OCI-LY1 (cell line): ENCODE measurements at regions not wholly inside any gene's neighbourhood (a gene's known extent, or its start where the extent isn't known, plus 50 kb on each side); places are given as distances from the start of the nearest gene placed in this dataset.

ENCODE experiments used
- H2AFZ ChIP-seq: fragments of 200-600 bp; sonication (generic), shearing (Covaris generic); 2 replicates; pipeline ENCODE4 v1.6.0; 2014; ENCODE audit warnings: antibody characterized with exemption, mild to moderate bottlenecking, low read length
- H3F3A ChIP-seq: fragments of 200-600 bp; sonication (generic), shearing (Covaris generic); 2 replicates; pipeline ENCODE4 v1.6.0; 2014; ENCODE audit warnings: mild to moderate bottlenecking, antibody characterized with exemption, low read length, moderate library complexity; ENCODE audit not compliant: insufficient read depth
- H3K27ac ChIP-seq: fragments of 200-600 bp; sonication (generic); 2 replicates; pipeline ENCODE4 v1.5.1; 2014; ENCODE audit warnings: low read length, mixed run types, mild to moderate bottlenecking, low read depth; ENCODE audit not compliant: poor library complexity, severe bottlenecking
- H3K27me3 ChIP-seq: fragments of 200-600 bp; sonication (generic); 2 replicates; pipeline ENCODE4 v1.6.0; 2014; ENCODE audit warnings: antibody characterized with exemption, mild to moderate bottlenecking, low read length, moderate library complexity; ENCODE audit not compliant: insufficient read depth
- H3K36me3 ChIP-seq: fragments of 200-600 bp; sonication (generic); 2 replicates; pipeline ENCODE4 v1.6.1; 2014; ENCODE audit warnings: mild to moderate bottlenecking, antibody characterized with exemption, low read length, moderate library complexity, mixed read lengths; ENCODE audit not compliant: insufficient read depth
- H3K4me1 ChIP-seq: fragments of 200-600 bp; sonication (generic); 2 replicates; pipeline ENCODE4 v1.5.1; 2014; ENCODE audit warnings: mild to moderate bottlenecking, low read length, moderate library complexity; ENCODE audit not compliant: insufficient read depth, severe bottlenecking
- H3K4me2 ChIP-seq: fragments of 200-600 bp; sonication (generic), shearing (Covaris generic); 2 replicates; pipeline ENCODE4 v1.6.1; 2014; ENCODE audit warnings: low read length
- H3K4me3 ChIP-seq: fragments of 200-600 bp; sonication (generic); 2 replicates; pipeline ENCODE4 v1.5.1; 2014; ENCODE audit warnings: low read length, low read depth, mild to moderate bottlenecking, mixed read lengths; ENCODE audit not compliant: poor library complexity, severe bottlenecking
- H3K79me2 ChIP-seq: fragments of 200-600 bp; shearing (Covaris generic); 2 replicates; pipeline ENCODE4 v1.6.1; 2016; ENCODE audit warnings: mixed run types, low read length, mixed read lengths; ENCODE audit not compliant: insufficient read depth
- H3K9ac ChIP-seq: fragments of 200-600 bp; sonication (generic), shearing (Covaris generic); 2 replicates; pipeline ENCODE4 v1.6.1; 2014; ENCODE audit warnings: mild to moderate bottlenecking, low read length, mixed read lengths
- H3K9me2 ChIP-seq: fragments of 200-600 bp; sonication (generic), shearing (Covaris generic); 2 replicates; pipeline ENCODE4 v1.6.1; 2014; ENCODE audit warnings: low read depth, mild to moderate bottlenecking, low read length, mixed read lengths
- H3K9me3 ChIP-seq: fragments of 200-600 bp; shearing (Covaris generic); 2 replicates; pipeline ENCODE4 v1.6.1; 2014; ENCODE audit warnings: low read length, mixed read lengths
- H4K20me1 ChIP-seq: fragments of 200-600 bp; sonication (generic), shearing (Covaris generic); 2 replicates; pipeline ENCODE4 v1.6.0; 2016; ENCODE audit warnings: mild to moderate bottlenecking, low read length; ENCODE audit not compliant: insufficient read depth
- EZH2 ChIP-seq: fragments of 200-600 bp; sonication (generic), shearing (Covaris generic); IDR thresholded peaks from 2 replicates; pipeline ENCODE4 v1.8.0; 2017; ENCODE audit warnings: borderline replicate concordance, mixed run types, mild to moderate bottlenecking, antibody characterized with exemption, low read length, moderate library complexity, mixed read lengths
- TF ChIP-seq, protein P1 (sequence below): fragments of 200-600 bp; sonication (generic), shearing (Covaris generic); IDR thresholded peaks from 2 replicates; pipeline ENCODE4 v1.5.1; 2017; ENCODE audit warnings: mild to moderate bottlenecking, antibody characterized with exemption, low read length, moderate library complexity, mixed read lengths

DNA sequence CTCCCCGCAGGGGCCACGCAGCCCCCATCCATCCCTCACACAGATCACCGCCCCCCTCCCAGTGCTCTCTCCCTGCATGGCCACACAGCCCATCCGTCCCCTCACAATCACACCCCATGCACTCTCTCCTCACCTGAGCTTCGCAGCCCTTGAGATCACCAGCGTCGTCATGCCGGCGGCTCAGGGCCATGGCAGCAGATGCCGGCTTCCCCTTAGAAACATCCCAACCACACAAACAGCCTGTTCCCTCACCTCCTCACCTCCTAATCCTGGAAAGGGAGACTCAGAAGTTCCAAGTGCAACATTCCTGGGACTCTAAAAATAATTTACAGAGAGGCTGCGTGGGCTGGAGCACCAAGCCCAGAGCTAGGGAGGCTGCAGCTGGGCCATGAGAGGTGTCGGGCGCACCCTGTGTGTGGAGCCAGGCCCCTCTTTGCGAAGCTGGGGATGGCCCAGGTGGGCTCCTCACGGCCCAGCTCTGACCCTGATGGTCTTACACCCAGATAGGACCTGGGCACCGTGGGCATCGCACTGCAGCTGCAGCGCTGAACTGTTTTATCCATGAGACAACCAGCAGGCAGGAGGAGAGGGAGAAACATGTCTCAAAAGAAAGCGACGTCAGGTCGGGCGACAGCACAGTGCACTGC lies 125.3 kb downstream of the DLL1 start:
- Histone ChIP-seq H3K4me1 (no peaks in the 10 kb centered on the region), H3K36me3 (no peaks in the 10 kb centered on the region; the same call in 1 of the 2 replicates), H3K79me2 (no peaks in the 10 kb centered on the region), H3F3A (no peaks in the 10 kb centered on the region), H3K9ac (no peak overlapping the region), H4K20me1 (no peaks in the 10 kb centered on the region), H2AFZ (no peak overlapping the region), H3K27ac (no peak overlapping the region), H3K4me2 (no peak overlapping the region), H3K9me2 (no peaks in the 10 kb centered on the region), H3K4me3 (no peak overlapping the region), H3K9me3 (no peaks in the 10 kb centered on the region), H3K27me3 (no peaks in the 10 kb centered on the region; the same call in 1 of the 2 replicates)
- TF ChIP-seq, protein P1, sequence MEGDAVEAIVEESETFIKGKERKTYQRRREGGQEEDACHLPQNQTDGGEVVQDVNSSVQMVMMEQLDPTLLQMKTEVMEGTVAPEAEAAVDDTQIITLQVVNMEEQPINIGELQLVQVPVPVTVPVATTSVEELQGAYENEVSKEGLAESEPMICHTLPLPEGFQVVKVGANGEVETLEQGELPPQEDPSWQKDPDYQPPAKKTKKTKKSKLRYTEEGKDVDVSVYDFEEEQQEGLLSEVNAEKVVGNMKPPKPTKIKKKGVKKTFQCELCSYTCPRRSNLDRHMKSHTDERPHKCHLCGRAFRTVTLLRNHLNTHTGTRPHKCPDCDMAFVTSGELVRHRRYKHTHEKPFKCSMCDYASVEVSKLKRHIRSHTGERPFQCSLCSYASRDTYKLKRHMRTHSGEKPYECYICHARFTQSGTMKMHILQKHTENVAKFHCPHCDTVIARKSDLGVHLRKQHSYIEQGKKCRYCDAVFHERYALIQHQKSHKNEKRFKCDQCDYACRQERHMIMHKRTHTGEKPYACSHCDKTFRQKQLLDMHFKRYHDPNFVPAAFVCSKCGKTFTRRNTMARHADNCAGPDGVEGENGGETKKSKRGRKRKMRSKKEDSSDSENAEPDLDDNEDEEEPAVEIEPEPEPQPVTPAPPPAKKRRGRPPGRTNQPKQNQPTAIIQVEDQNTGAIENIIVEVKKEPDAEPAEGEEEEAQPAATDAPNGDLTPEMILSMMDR, result no peak

GRCh38 chr6:170165085-170165470 lies 125.8 kb downstream of the DLL1 start:
- Histone ChIP-seq H3K9me3 (0 out of 2 replicates have a peak, but pooled peaks cover under 1% of the 10 kb centered on the region), H4K20me1 (no peaks in the 10 kb centered on the region), H3K27me3 (no peaks in the 10 kb centered on the region; the same call in 1 of the 2 replicates), H3K9ac (no peak overlapping the region), H3K27ac (no peak overlapping the region), H3K4me1 (no peaks in the 10 kb centered on the region), H2AFZ (no peak overlapping the region), H3K9me2 (no peaks in the 10 kb centered on the region), H3K4me2 (no peak overlapping the region), H3K4me3 (no peak overlapping the region), H3K36me3 (no peaks in the 10 kb centered on the region; the same call in 1 of the 2 replicates), H3F3A (no peaks in the 10 kb centered on the region), H3K79me2 (no peaks in the 10 kb centered on the region)
- TF ChIP-seq, protein P1, result no peak
- TF ChIP-seq EZH2, result no peak

- Histone ChIP-seq H3K9ac (no peak overlapping the region), H3K4me3 (no peak overlapping the region), H2AFZ (no peak overlapping the region), H3F3A (no peaks in the 10 kb centered on the region), H3K4me1 (no peaks in the 10 kb centered on the region), H3K4me2 (no peak overlapping the region), H3K9me2 (no peaks in the 10 kb centered on the region), H3K9me3 (0 out of 2 replicates have a peak, but pooled peaks cover 2% of the 10 kb centered on the region), H3K36me3 (no peaks in the 10 kb centered on the region; the same call in 1 of the 2 replicates), H3K27ac (no peak overlapping the region), H4K20me1 (no peaks in the 10 kb centered on the region), H3K27me3 (no peaks in the 10 kb centered on the region; the same call in 1 of the 2 replicates), H3K79me2 (no peaks in the 10 kb centered on the region)
- no peak for TF ChIP-seq EZH2
- TF ChIP-seq, protein P1, result no peak
Observed at GRCh38 chr6:170164271-170164900, 126.5 kb downstream of the DLL1 start.
